Upper lobe of left lung (tissue), 4 donors: ENCODE measurements at regions not wholly inside any gene's neighbourhood (a gene's known extent, or its start where the extent isn't known, plus 50 kb on each side); places are given as distances from the start of the nearest gene placed in this dataset.

ENCODE experiments used
- POLR2A ChIP-seq, 4 donors: fragments of 450-650 bp; IDR thresholded peaks; one replicate each; pipeline ENCODE4 v1.5.1; 2016 to 2017; ENCODE audit warnings: antibody characterized with exemption in 4 of 4, mild to moderate bottlenecking in 2 of 4
- POLR2AphosphoS5 ChIP-seq, 2 donors: sonication (generic); formaldehyde crosslinking; IDR thresholded peaks; one replicate each; pipeline ENCODE4 v1.5.1; 2017; ENCODE audit warnings: antibody characterized with exemption in 2 of 2
- TF ChIP-seq, protein P1 (sequence below), 6 experiments: fragments of 450-650 bp in 4 of 6; fragments of 200-600 bp in 2 of 6; sonication (generic) in 2 of 6; IDR thresholded peaks; one replicate each; pipeline ENCODE4 v1.5.1; 2016 to 2019; ENCODE audit warnings: antibody characterized with exemption in 6 of 6

DNA sequence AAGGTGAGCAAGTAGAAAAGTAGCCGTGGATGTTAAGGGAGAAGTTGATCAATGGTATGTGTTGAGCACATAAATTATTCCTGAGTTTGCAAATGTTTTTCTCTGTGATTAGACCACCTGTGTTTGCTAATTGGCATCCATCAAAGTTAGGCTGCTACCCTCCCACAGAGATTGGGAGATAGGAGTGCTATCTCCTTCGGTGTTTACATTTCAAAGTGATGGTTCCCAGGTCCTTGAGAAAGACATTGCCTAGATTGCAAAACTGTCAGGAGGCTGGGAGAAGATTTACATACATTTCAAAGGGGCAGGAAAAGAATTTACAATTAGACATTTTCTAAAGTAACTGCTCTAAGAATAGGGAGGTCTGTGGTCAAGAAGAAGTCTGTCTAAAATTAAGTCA, 54.3 kb upstream of the CNTNAP4 start:
- TF ChIP-seq POLR2AphosphoS5 (IDR thresholded peaks at IDR 0.05), result no peak
- no peak for TF ChIP-seq POLR2A (IDR thresholded peaks at IDR 0.05)
- TF ChIP-seq, protein P1, sequence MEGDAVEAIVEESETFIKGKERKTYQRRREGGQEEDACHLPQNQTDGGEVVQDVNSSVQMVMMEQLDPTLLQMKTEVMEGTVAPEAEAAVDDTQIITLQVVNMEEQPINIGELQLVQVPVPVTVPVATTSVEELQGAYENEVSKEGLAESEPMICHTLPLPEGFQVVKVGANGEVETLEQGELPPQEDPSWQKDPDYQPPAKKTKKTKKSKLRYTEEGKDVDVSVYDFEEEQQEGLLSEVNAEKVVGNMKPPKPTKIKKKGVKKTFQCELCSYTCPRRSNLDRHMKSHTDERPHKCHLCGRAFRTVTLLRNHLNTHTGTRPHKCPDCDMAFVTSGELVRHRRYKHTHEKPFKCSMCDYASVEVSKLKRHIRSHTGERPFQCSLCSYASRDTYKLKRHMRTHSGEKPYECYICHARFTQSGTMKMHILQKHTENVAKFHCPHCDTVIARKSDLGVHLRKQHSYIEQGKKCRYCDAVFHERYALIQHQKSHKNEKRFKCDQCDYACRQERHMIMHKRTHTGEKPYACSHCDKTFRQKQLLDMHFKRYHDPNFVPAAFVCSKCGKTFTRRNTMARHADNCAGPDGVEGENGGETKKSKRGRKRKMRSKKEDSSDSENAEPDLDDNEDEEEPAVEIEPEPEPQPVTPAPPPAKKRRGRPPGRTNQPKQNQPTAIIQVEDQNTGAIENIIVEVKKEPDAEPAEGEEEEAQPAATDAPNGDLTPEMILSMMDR (IDR thresholded peaks at IDR 0.05), result no peak
